ENCODE measurements at regions not wholly inside any gene's neighbourhood (a gene's known extent, or its start where the extent isn't known, plus 50 kb on each side); places are given as distances from the start of the nearest gene placed in this dataset.

GRCh38 chr1:88488237-88488636 is 195.8 kb upstream of the PKN2 start:
- Histone ChIP-seq H3K9ac (ENCODE audit: low read depth, low read length, poor library complexity) (no peak overlapping the region), H3K79me1 (ENCODE audit: low read depth, low read length) (no peaks in the 10 kb centered on the region), H2AFZ (ENCODE audit: low read length) (no peak overlapping the region), H4K91ac (ENCODE audit: low read depth, low read length, poor library complexity) (no peak overlapping the region), H2BK5ac (ENCODE audit: low read length) (no peak overlapping the region), H3K4ac (ENCODE audit: low read length) (no peak overlapping the region), H3K27me3 (ENCODE audit: control insufficient read depth in 3 of 3, insufficient read depth in 3 of 3, low read depth in 1 of 3, low read length in 3 of 3) (no peaks in the 10 kb centered on the region), H3K4me3 (ENCODE audit: low read length in 2 of 2) (no peak overlapping the region), H3K18ac (ENCODE audit: low read length) (no peak overlapping the region), H3K36me3 (replicated peaks in 1 of 2; ENCODE audit: control insufficient read depth in 2 of 2, insufficient read depth in 2 of 2, low read length in 2 of 2) (no peaks in the 10 kb centered on the region), H3K27ac (replicated peaks; ENCODE audit: low read length) (no peak overlapping the region), H2BK12ac (ENCODE audit: low read length) (no peak overlapping the region), H3K23ac (ENCODE audit: low read depth, low read length, poor library complexity) (no peak overlapping the region), H3K4me2 (ENCODE audit: insufficient read depth, low read length, poor library complexity, severe bottlenecking) (no peak overlapping the region), H4K8ac (ENCODE audit: low read depth, low read length) (no peak overlapping the region), H3K4me1 (ENCODE audit: control insufficient read depth in 2 of 2, insufficient read depth in 1 of 2, low read depth in 1 of 2, low read length in 2 of 2) (no peaks in the 10 kb centered on the region), H2BK15ac (ENCODE audit: low read length) (no peak overlapping the region), H3K14ac (ENCODE audit: low read length) (no peak overlapping the region), H2BK120ac (ENCODE audit: low read depth, low read length) (no peak overlapping the region), H3K9me3 (replicated peaks in 1 of 2; ENCODE audit: control insufficient read depth in 2 of 2, insufficient read depth in 1 of 2, low read depth in 1 of 2, low read length in 2 of 2) (no peaks in the 10 kb centered on the region), H2AK5ac (ENCODE audit: low read depth, low read length) (no peak overlapping the region)
- no peak for DNase-seq (ENCODE audit: low spot score)
- WGBS, 2 donors (ENCODE audit: extremely low coverage in 2 of 2, insufficient read length in 2 of 2, insufficient replicate concordance in 1 of 2) = no CpG with 5 or more reads among the region's 4 CpGs

- no peak overlapping the region for H3K14ac ChIP-seq (ENCODE audit: low read length)
- H2BK15ac ChIP-seq (ENCODE audit: low read length) = no peak overlapping the region
- no peak overlapping the region for H2AK5ac ChIP-seq (ENCODE audit: low read depth, low read length)
- no peak overlapping the region for H3K4ac ChIP-seq (ENCODE audit: low read length)
- no peak overlapping the region for H3K4me3 ChIP-seq (ENCODE audit: low read length in 2 of 2)
- H2BK12ac ChIP-seq (ENCODE audit: low read length) = no peak overlapping the region
- H3K27me3 ChIP-seq (ENCODE audit: control insufficient read depth in 3 of 3, insufficient read depth in 3 of 3, low read depth in 1 of 3, low read length in 3 of 3) = no peaks in the 10 kb centered on the region
- H3K23ac ChIP-seq (ENCODE audit: low read depth, low read length, poor library complexity) = no peak overlapping the region
- H4K8ac ChIP-seq (ENCODE audit: low read depth, low read length) = no peak overlapping the region
- H3K9me3 ChIP-seq (replicated peaks in 1 of 2; ENCODE audit: control insufficient read depth in 2 of 2, insufficient read depth in 1 of 2, low read depth in 1 of 2, low read length in 2 of 2) = no peaks in the 10 kb centered on the region
- no peak for DNase-seq (ENCODE audit: low spot score)
- no peak overlapping the region for H4K91ac ChIP-seq (ENCODE audit: low read depth, low read length, poor library complexity)
- H3K18ac ChIP-seq (ENCODE audit: low read length) = no peak overlapping the region
- no peaks in the 10 kb centered on the region for H3K79me1 ChIP-seq (ENCODE audit: low read depth, low read length)
- H2BK120ac ChIP-seq (ENCODE audit: low read depth, low read length) = no peak overlapping the region
- no peak overlapping the region for H3K27ac ChIP-seq (replicated peaks; ENCODE audit: low read length)
- no peak overlapping the region for H3K4me2 ChIP-seq (ENCODE audit: insufficient read depth, low read length, poor library complexity, severe bottlenecking)
- H2AFZ ChIP-seq (ENCODE audit: low read length) = no peak overlapping the region
- H3K4me1 ChIP-seq (ENCODE audit: control insufficient read depth in 2 of 2, insufficient read depth in 1 of 2, low read depth in 1 of 2, low read length in 2 of 2) = no peaks in the 10 kb centered on the region
- no peak overlapping the region for H2BK5ac ChIP-seq (ENCODE audit: low read length)
- no peaks in the 10 kb centered on the region for H3K36me3 ChIP-seq (replicated peaks in 1 of 2; ENCODE audit: control insufficient read depth in 2 of 2, insufficient read depth in 2 of 2, low read length in 2 of 2)
- H3K9ac ChIP-seq (ENCODE audit: low read depth, low read length, poor library complexity) = no peak overlapping the region
- WGBS, 2 donors (ENCODE audit: extremely low coverage in 2 of 2, insufficient read length in 2 of 2, insufficient replicate concordance in 1 of 2) = no CpG with 5 or more reads among the region's 2 CpGs
Observed at GRCh38 chr1:88490676-88491075, 193.4 kb upstream of the PKN2 start.

DNA sequence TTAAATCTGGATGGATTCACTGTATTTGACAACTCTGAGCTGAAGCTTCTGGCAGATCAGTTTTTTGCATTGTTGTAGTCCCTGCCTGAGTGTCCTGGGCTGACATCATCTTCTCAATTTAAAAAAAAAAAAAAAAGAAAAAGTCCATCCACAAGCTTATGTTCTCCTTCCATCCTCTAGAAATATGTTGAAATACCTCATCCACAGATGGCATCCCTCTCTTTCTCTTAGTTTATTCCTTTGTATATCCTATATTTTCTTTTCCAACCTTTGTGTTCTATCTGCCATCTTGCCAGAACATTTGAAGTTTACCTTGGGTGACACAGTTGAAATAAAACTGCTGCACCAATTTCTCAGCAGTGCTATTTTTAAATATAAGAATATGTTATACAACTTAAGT is 184.4 kb upstream of the PKN2 start:
- Histone ChIP-seq H3K18ac (ENCODE audit: low read length) (no peak overlapping the region), H3K4ac (ENCODE audit: low read length) (no peak overlapping the region), H2AK5ac (ENCODE audit: low read depth, low read length) (no peak overlapping the region), H3K27me3 (ENCODE audit: control insufficient read depth in 3 of 3, insufficient read depth in 3 of 3, low read depth in 1 of 3, low read length in 3 of 3) (no peaks in the 10 kb centered on the region), H3K79me1 (ENCODE audit: low read depth, low read length) (no peaks in the 10 kb centered on the region), H3K4me3 (ENCODE audit: low read length in 2 of 2) (no peak overlapping the region), H4K91ac (ENCODE audit: low read depth, low read length, poor library complexity) (no peak overlapping the region), H3K9ac (ENCODE audit: low read depth, low read length, poor library complexity) (no peak overlapping the region), H2BK120ac (ENCODE audit: low read depth, low read length) (no peak overlapping the region), H2BK5ac (ENCODE audit: low read length) (no peak overlapping the region), H3K36me3 (replicated peaks in 1 of 2; ENCODE audit: control insufficient read depth in 2 of 2, insufficient read depth in 2 of 2, low read length in 2 of 2) (no peaks in the 10 kb centered on the region), H3K9me3 (replicated peaks in 1 of 2; ENCODE audit: control insufficient read depth in 2 of 2, insufficient read depth in 1 of 2, low read depth in 1 of 2, low read length in 2 of 2) (no peaks in the 10 kb centered on the region), H3K4me2 (ENCODE audit: insufficient read depth, low read length, poor library complexity, severe bottlenecking) (no peak overlapping the region), H2BK12ac (ENCODE audit: low read length) (no peak overlapping the region), H2AFZ (ENCODE audit: low read length) (no peak overlapping the region), H3K4me1 (ENCODE audit: control insufficient read depth in 2 of 2, insufficient read depth in 1 of 2, low read depth in 1 of 2, low read length in 2 of 2) (no peaks in the 10 kb centered on the region), H2BK15ac (ENCODE audit: low read length) (no peak overlapping the region), H3K27ac (replicated peaks; ENCODE audit: low read length) (no peak overlapping the region), H3K14ac (ENCODE audit: low read length) (no peak overlapping the region), H3K23ac (ENCODE audit: low read depth, low read length, poor library complexity) (no peak overlapping the region), H4K8ac (ENCODE audit: low read depth, low read length) (no peak overlapping the region)
- DNase-seq (ENCODE audit: low spot score) = no peak

- H3K4me1 ChIP-seq (ENCODE audit: control insufficient read depth in 2 of 2, insufficient read depth in 1 of 2, low read depth in 1 of 2, low read length in 2 of 2) = no peaks in the 10 kb centered on the region
- H3K36me3 ChIP-seq (replicated peaks in 1 of 2; ENCODE audit: control insufficient read depth in 2 of 2, insufficient read depth in 2 of 2, low read length in 2 of 2) = no peaks in the 10 kb centered on the region
- no peak overlapping the region for H3K4ac ChIP-seq (ENCODE audit: low read length)
- no peak overlapping the region for H3K14ac ChIP-seq (ENCODE audit: low read length)
- no peak for DNase-seq (ENCODE audit: low spot score)
- no peaks in the 10 kb centered on the region for H3K79me1 ChIP-seq (ENCODE audit: low read depth, low read length)
- no peak overlapping the region for H3K27ac ChIP-seq (replicated peaks; ENCODE audit: low read length)
- H2BK120ac ChIP-seq (ENCODE audit: low read depth, low read length) = no peak overlapping the region
- no peak overlapping the region for H2BK15ac ChIP-seq (ENCODE audit: low read length)
- no peaks in the 10 kb centered on the region for H3K27me3 ChIP-seq (ENCODE audit: control insufficient read depth in 3 of 3, insufficient read depth in 3 of 3, low read depth in 1 of 3, low read length in 3 of 3)
- no peak overlapping the region for H4K91ac ChIP-seq (ENCODE audit: low read depth, low read length, poor library complexity)
- no peak overlapping the region for H4K8ac ChIP-seq (ENCODE audit: low read depth, low read length)
- no peak overlapping the region for H3K4me3 ChIP-seq (ENCODE audit: low read length in 2 of 2)
- H2BK5ac ChIP-seq (ENCODE audit: low read length) = no peak overlapping the region
- H2BK12ac ChIP-seq (ENCODE audit: low read length) = no peak overlapping the region
- WGBS, 2 donors (ENCODE audit: extremely low coverage in 2 of 2, insufficient read length in 2 of 2, insufficient replicate concordance in 1 of 2) = no CpG with 5 or more reads among the region's 2 CpGs
- H3K9me3 ChIP-seq (replicated peaks in 1 of 2; ENCODE audit: control insufficient read depth in 2 of 2, insufficient read depth in 1 of 2, low read depth in 1 of 2, low read length in 2 of 2) = no peaks in the 10 kb centered on the region
- no peak overlapping the region for H2AFZ ChIP-seq (ENCODE audit: low read length)
- H3K18ac ChIP-seq (ENCODE audit: low read length) = no peak overlapping the region
- no peak overlapping the region for H3K23ac ChIP-seq (ENCODE audit: low read depth, low read length, poor library complexity)
- no peak overlapping the region for H3K9ac ChIP-seq (ENCODE audit: low read depth, low read length, poor library complexity)
- no peak overlapping the region for H3K4me2 ChIP-seq (ENCODE audit: insufficient read depth, low read length, poor library complexity, severe bottlenecking)
- no peak overlapping the region for H2AK5ac ChIP-seq (ENCODE audit: low read depth, low read length)
Observed at GRCh38 chr1:88502886-88503285, 181.2 kb upstream of the PKN2 start.
